Ecto neural progenitor cell (in vitro differentiated cells): ENCODE measurements at regions not wholly inside any gene's neighbourhood (a gene's known extent, or its start where the extent isn't known, plus 50 kb on each side); places are given as distances from the start of the nearest gene placed in this dataset.
"Not testable (repeated sequence)": the region's sequence is repeated elsewhere in the genome, so short reads cannot be mapped to it uniquely, and the experiment has no call there.

Experiments used
- DNase-seq: peaks from one replicate; pipeline ENCODE4 v3.0.0-alpha.2; 2018; ENCODE audit warnings: low spot score

DNA sequence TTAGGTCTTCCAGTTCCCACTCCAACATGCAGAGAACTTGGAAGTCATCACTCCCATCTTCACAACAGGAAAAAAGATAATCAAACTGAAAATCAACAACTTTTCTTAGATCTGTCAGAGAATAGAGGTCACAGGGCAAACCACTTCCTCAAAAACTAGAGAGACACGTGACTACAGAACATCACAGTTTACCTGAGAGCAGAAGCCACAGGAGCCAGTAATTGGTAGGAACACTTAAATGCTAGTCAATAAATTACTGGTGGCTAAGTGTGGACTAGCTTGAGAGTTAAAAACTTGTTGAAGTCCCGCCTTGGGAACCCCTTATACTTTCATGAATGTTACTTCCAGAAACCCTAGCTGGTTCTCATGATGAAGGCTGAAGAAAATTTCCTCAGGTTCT, 81.1 kb downstream of the THSD1 start:
- DNase-seq: not testable (repeated sequence)

DNA sequence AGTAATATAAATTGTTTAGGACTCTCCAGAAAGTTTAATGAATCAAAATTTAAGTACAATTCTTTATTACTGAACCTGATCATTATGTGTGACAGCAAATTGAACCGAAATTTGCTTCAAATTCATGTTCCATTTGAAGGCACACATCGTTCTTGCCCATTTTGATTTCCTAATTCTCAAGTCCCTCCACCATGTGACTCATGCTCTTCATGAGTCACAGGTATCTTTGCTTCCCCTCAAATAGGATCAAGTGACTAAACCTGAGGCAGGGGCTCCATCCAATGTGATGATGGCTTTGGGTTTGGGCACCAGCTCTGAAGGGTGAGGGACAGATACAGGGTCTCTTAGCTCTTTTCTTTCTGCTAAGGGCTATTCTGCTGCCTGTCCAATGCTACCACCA, 86.1 kb downstream of the THSD1 start:
- no peak for DNase-seq

DNA sequence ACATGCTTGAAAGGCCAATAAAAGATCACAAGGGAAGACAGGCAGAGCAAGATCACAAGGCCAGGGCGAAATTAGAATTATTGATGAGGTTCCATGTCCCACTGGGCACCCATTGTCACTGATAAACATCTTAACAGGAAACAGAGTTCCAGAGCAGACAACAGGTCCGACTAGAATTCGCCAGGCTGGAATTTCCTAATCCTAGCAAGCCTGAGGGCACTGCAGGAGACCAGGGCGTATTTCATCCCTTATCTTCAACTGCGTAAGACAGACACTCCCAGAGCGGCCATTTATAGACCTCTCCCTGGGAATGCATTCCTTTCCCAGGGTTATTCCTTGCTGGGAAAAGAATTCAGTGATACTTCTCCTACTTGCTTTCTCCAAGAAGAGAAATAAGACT, 96.1 kb downstream of the THSD1 start:
- DNase-seq: not testable (repeated sequence)

DNA sequence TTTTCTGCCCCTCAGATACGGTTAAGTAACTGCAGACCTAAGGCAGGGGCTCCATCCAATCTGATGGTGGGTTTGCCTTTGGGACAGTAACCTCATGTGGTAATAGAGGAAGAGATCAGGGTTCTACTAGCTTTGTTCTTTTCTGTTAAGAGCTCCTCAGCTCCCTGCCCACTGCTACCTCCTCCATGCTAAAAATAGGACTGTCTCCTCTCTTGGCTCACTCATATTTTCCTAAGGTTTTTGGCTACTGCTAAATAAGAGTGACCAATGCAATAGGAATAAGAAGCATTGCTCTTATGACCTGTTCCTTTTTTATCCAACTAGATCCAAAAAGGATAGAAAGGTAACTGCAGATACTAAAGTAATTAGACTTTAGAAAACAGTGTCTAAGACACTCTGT, 99.6 kb downstream of the THSD1 start:
- not testable (repeated sequence) for DNase-seq

DNA sequence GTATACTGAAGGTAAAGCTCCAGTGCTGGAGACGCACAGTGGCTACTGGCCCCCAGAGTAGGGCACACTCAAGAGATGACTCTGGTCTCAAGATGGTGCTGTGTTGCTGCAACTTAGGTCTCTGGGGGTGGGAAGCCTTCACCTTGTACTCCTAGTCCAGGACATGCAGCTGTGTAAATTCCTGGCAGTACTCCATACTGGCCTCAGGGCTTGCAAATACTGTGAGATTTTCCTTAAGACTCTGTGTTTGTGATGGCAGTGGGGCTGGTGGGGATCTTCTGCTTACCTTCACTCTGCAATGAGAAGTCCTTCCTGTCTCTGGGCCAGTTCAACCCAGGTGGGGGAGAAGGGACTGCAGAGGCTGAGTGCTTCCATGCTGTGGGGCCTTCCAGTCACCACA, 102.9 kb downstream of the THSD1 start:
- DNase-seq: not testable (repeated sequence)

DNA sequence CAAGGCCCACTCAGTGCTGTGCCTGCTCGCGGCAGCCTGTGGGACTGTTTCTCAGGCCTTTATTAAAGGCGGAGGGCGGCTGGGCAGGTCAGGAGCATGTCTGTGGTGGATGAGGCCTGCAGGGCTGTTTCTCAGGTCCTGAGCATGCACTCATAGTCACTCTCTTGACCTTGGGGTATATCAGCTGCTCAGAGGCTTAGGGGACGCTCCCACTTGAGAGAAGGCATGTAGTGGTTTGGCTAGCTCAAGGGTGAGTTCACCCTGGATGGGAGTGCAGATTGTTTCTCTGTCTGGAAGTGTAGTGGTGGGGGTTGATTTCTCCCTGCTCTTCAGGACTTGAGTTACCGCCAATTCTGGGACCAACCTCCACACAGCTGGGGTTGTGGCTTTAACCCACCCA, 103.3 kb downstream of the THSD1 start:
- not testable (repeated sequence) for DNase-seq

DNA sequence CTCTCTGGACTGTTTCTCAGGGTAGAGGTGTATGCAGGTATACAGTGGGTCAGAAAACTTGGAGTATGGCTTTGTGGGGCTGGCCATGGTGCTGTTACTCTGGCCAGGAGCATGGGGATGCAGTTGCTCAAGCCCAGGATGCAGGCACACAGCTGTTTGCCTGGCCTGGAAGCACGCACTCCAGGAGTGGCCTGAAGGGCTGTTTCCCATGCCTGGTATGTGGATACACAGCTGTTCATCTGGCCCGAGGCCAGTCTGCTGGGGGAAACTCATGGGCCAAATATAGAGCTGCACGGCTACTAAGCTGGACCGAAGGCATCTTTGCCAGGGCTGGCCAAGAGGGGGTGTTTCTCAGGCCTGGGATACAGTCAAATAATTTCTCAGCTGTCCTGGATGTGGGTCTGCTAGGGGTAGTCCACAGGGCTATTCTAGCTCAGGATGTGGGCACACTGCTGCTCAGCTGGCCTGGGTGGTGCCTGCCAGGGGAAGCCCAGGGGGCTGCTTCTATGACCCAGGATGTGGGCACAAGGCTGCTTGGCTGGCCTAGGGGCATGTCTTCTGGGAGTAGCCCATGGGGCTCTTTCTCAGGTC, 104.1 kb downstream of the THSD1 start:
- not testable (repeated sequence) for DNase-seq

DNA sequence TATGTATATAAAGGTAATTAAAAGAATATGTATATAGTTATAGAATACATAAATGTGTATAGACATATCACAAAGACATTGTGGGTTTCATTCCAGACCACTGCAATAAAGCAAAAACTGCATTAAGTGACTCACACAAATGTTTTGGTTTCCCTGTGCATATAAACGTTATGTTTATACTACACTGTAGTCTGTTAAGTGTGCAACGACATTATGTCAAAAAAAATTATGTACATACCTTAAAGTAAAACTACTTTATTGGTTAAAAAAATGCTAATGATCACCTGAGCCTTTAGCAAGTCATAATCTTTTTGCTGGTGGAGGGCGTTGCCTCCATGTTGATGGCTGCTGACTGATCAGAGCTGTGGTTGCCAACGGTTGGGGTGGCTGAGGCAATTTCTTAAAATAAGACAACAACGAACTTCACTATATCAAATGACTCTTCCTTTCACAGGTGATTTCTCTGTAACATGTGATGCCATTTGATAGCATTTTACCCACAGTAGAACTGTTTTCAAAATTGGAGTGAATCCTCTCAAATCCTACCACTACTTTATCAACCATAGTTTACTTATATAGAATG, 107.8 kb downstream of the THSD1 start:
- not testable (repeated sequence) for DNase-seq

- not testable (repeated sequence) for DNase-seq
Observed at GRCh38 chr13:52288891-52289290, 117.1 kb downstream of the THSD1 start.

GRCh38 chr13:52281387-52281786, 122.0 kb upstream of the NEK3 start:
- DNase-seq: not testable (repeated sequence)

DNA sequence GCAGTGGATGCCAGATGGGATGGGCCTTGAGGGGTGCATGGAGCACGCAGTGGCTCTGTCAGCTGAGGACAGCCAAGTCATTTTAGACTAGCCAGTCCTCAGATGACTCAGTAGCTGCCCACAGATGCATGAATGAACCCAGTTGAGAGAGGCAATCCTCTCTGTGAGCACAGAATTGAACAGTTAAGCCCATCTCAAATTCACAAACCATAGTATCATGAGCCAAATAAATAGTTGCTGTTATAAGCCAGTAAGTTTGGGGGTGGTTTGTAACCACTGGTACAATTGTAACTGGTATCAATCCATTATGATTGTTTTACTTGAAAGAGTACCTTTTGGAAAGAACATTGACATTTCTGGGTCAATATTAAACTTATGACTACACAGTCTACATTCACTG, 120.0 kb upstream of the NEK3 start:
- not testable (repeated sequence) for DNase-seq

GRCh38 chr13:52254299-52254698, 94.9 kb upstream of the NEK3 start:
- DNase-seq: not testable (repeated sequence)

- DNase-seq: not testable (repeated sequence)
Observed at GRCh38 chr13:52240752-52241151, 81.4 kb upstream of the NEK3 start.

- peak; percentile 44 for DNase-seq
Observed at GRCh38 chr13:52235900-52236595, 76.7 kb upstream of the NEK3 start.

DNA sequence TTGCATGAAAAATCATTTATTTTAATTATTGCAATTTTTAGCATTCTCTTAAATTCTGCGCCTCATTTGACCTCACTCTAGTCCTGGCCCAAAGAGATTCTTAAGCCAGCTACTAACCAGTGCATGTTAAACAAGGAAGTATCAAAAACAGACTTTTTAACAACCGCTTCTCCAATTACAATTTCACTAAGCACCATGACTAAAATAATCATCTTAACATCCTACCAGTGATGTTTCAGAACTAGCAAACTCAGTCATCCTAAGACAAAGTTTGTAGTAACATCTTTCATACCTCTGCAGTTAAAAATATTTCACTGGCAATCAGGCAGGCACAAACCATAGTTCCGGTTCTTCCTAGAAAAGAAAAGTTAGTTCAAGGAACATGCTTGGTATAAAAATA, 75.5 kb upstream of the NEK3 start:
- DNase-seq: not testable (repeated sequence)

GRCh38 chr13:52223063-52223462, 63.7 kb upstream of the NEK3 start:
- not testable (repeated sequence) for DNase-seq

DNA sequence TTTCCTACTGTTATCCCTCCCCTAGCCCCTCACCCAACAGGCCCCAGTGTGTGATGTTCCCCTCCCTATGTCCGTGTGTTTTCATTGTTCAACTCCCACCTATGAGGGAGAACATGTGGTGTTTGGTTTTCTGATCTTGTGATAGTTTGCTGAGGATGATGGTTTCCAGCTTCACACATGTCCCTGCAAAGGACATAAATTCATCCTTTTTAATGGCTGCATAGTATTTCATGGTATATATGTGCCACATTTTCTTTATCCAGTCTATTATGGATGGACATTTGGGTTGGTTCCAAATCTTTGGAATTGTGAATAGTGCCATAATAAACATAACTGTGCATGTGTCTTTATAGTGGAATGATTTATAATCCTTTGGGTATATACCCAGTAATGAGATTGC, 54.5 kb upstream of the NEK3 start:
- DNase-seq: not testable (repeated sequence)

- DNase-seq: not testable (repeated sequence)
Observed at GRCh38 chr13:52212886-52213285, 53.5 kb upstream of the NEK3 start.

DNA sequence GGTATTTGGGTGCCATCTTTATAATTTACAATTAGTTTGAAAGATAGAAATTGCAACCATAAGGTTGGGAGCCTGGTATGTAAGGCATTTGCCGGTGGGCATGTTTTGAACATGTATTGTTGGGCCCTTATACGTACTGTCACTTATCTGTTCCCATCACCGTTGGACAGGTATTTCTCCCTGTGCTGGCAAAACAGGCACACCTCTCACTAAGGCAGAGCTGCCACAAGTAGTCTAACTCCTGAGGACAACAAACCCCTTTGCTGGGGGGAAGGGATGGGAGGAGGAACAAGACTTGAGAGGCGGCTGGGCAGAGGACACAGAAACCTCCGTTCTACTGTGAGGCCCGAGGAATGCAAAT, 52.0 kb upstream of the NEK3 start:
- DNase-seq: not testable (repeated sequence)

DNA sequence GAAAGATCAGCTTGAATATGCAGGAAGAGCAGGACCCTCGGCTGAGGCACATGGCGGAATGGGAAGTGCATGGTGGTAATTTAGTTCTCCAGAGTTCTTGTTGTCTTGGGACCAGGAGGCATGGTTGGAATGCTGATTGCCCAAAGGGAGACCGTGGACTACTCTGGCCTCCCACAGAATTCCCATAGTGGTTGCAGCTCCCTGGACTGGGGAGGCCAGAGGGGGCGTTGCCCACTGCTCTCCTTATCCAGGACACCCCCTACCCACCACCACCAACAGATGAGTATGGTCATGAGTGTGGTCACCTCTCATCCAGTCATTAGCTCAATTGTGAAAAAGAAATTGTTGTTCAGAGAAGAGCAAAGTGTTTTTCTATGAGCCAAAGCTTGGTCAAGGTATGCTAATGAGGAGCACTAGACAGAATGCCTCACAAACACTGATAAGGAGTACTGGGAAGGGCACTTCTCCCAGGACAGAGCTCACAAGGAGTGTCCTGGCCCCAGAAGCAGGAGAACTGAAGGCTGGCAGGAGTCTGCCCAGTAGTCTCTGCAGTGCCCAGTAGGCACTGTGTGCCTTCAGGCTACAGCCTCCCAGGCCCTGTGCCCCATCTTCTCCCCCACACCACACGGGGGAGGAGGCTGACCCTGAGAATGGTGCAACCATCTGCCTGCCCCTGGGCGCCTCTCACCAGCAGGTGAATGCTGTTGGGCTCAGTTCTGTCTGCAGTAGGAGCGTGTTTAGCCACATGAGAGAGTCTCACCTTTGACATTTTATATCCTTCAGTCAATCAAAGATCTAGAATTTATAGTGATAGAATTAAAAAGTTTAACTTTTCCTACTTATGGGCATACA, 51.4 kb upstream of the NEK3 start:
- not testable (repeated sequence) for DNase-seq
